Vagina (tissue), 2 donors: ENCODE measurements at regions not wholly inside any gene's neighbourhood (a gene's known extent, or its start where the extent isn't known, plus 50 kb on each side); places are given as distances from the start of the nearest gene placed in this dataset.
"Not testable (repeated sequence)": the region's sequence is repeated elsewhere in the genome, so short reads cannot be mapped to it uniquely, and the experiment has no call there.

Experiments used
- DNase-seq, 2 donors: peaks; one replicate each; pipeline ENCODE4 v3.0.0-alpha.2; 2017; ENCODE audit errors: extremely low spot score in 2 of 2
- H3K27ac ChIP-seq: fragments of 200-600 bp; sonication (generic); one replicate; pipeline ENCODE4 v1.5.1; 2019
- H3K27me3 ChIP-seq: fragments of 200-600 bp; sonication (generic); one replicate; pipeline ENCODE4 v1.5.1; 2019
- H3K36me3 ChIP-seq, 2 donors: fragments of 200-600 bp; sonication (generic); one replicate each; pipeline ENCODE4 v1.5.1; 2017 to 2019
- H3K4me1 ChIP-seq: fragments of 200-600 bp; sonication (generic); one replicate; pipeline ENCODE4 v1.5.1; 2019
- H3K4me3 ChIP-seq, 2 donors: fragments of 200-600 bp; sonication (generic); 1 replicate in 1 of 2; 2 replicates in 1 of 2; pipeline ENCODE4 v1.5.1; 2016 to 2019
- H3K9me3 ChIP-seq: fragments of 200-600 bp; sonication (generic); one replicate; pipeline ENCODE4 v1.5.1; 2019
- CTCF ChIP-seq, 3 experiments: fragments of 450-650 bp in 2 of 3; fragments of 200-600 bp in 1 of 3; sonication (generic) in 1 of 3; IDR thresholded peaks; one replicate each; pipeline ENCODE4 v1.5.1; 2017 to 2019; ENCODE audit warnings: antibody characterized with exemption in 3 of 3, mild to moderate bottlenecking in 2 of 3, moderate library complexity in 2 of 3
- POLR2A ChIP-seq, 2 donors: fragments of 450-650 bp; IDR thresholded peaks; one replicate each; pipeline ENCODE4 v1.6.1; 2017; ENCODE audit warnings: antibody characterized with exemption in 2 of 2, mild to moderate bottlenecking in 2 of 2, moderate library complexity in 2 of 2
- POLR2AphosphoS5 ChIP-seq, 2 donors: sonication (generic); formaldehyde crosslinking; IDR thresholded peaks; one replicate each; pipeline ENCODE4 v1.9.0; 2017; ENCODE audit warnings: antibody characterized with exemption in 2 of 2, mild to moderate bottlenecking in 2 of 2, low read depth in 1 of 2; ENCODE audit not compliant: insufficient read depth in 1 of 2
- intact Hi-C: fragments of 100-400 bp; cut with DNase I; formaldehyde crosslinking; loops from one replicate; pipeline ENCODE4 v1.15.1; 2023

DNA sequence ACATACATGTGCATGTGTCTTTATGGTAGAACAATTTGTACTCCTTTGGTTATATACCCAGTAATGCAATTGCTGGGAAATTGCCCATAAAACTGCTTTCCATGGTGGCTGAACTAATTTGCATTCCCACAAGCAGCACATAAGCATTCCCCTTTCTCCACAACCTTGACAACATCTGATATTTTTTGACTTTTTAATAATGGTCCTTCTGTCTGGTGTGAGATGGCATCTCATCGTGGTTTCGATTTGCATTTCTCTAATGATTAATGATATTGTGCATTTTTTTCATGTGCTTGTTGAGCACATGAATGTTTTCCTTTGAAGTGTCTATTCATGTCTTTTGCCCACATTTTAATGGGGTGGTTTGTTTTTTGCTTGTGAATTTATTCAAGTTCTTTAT, 166.0 kb downstream of the TMEM47 start:
- TF ChIP-seq POLR2A (IDR thresholded peaks at IDR 0.05) = no peak
- no peak for TF ChIP-seq POLR2AphosphoS5 (IDR thresholded peaks at IDR 0.05; ENCODE audit: insufficient read depth in 1 of 2, low read depth in 1 of 2)
- no peak for TF ChIP-seq CTCF (IDR thresholded peaks at IDR 0.05)

GRCh38 chrX:34487364-34487763, 169.7 kb downstream of the TMEM47 start:
- Histone ChIP-seq H3K36me3 (no peaks in the 10 kb centered on the region), H3K27ac (no peak overlapping the region), H3K4me3 (no peak overlapping the region), H3K9me3 (no peaks in the 10 kb centered on the region), H3K4me1 (no peaks in the 10 kb centered on the region), H3K27me3 (no peaks in the 10 kb centered on the region)
- TF ChIP-seq POLR2AphosphoS5 (IDR thresholded peaks at IDR 0.05; ENCODE audit: insufficient read depth in 1 of 2, low read depth in 1 of 2) = no peak
- TF ChIP-seq POLR2A (IDR thresholded peaks at IDR 0.05) = no peak
- TF ChIP-seq CTCF (IDR thresholded peaks at IDR 0.05) = no peak
- intact Hi-C loops = no loop called here
- DNase-seq = no peak

More for the DNA sequence above, 166.0 kb downstream of the TMEM47 start:
- Histone ChIP-seq H3K4me3 (no peak overlapping the region), H3K4me1 (no peaks in the 10 kb centered on the region), H3K27ac (no peak overlapping the region), H3K36me3 (no peaks in the 10 kb centered on the region), H3K27me3 (no peaks in the 10 kb centered on the region), H3K9me3 (no peaks in the 10 kb centered on the region)
- intact Hi-C loops = no loop called here
- no peak for DNase-seq

GRCh38 chrX:34483980-34484379, 173.1 kb downstream of the TMEM47 start:
- TF ChIP-seq CTCF (IDR thresholded peaks at IDR 0.05) (no peak), POLR2AphosphoS5 (IDR thresholded peaks at IDR 0.05; ENCODE audit: insufficient read depth in 1 of 2, low read depth in 1 of 2) (no peak), POLR2A (IDR thresholded peaks at IDR 0.05) (no peak)
- no peak for DNase-seq
- no peaks in the 10 kb centered on the region for H3K9me3 ChIP-seq
- H3K27me3 ChIP-seq = no peaks in the 10 kb centered on the region
- no peaks in the 10 kb centered on the region for H3K36me3 ChIP-seq
- intact Hi-C loops = no loop called here
- H3K4me3 ChIP-seq = no peak overlapping the region
- H3K4me1 ChIP-seq = no peaks in the 10 kb centered on the region
- H3K27ac ChIP-seq = no peak overlapping the region

DNA sequence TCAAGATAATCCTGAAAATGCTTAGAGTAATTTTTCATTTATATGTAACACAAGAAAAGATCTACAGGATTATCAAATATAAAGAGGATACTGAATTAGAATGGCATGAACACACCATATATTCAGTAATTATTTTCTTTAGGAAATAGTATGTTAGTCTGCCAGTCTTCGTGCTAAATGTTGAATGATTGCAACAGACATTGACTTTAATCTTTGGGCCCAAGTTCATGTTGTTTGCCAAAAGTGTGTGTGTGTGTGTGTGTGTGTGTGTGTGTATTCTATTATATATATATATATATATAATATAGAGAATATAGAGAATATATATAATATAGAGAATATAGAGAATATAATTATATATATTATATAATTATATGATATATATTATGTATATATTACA, 186.6 kb downstream of the TMEM47 start:
- H3K4me3 ChIP-seq = no peak overlapping the region
- H3K9me3 ChIP-seq = no peaks in the 10 kb centered on the region
- intact Hi-C loops = no loop called here
- TF ChIP-seq POLR2AphosphoS5 (IDR thresholded peaks at IDR 0.05; ENCODE audit: insufficient read depth in 1 of 2, low read depth in 1 of 2) (no peak), POLR2A (IDR thresholded peaks at IDR 0.05) (no peak), CTCF (IDR thresholded peaks at IDR 0.05) (no peak)
- H3K27ac ChIP-seq = no peak overlapping the region
- H3K4me1 ChIP-seq = no peaks in the 10 kb centered on the region
- H3K36me3 ChIP-seq = no peaks in the 10 kb centered on the region
- no peaks in the 10 kb centered on the region for H3K27me3 ChIP-seq
- no peak for DNase-seq

DNA sequence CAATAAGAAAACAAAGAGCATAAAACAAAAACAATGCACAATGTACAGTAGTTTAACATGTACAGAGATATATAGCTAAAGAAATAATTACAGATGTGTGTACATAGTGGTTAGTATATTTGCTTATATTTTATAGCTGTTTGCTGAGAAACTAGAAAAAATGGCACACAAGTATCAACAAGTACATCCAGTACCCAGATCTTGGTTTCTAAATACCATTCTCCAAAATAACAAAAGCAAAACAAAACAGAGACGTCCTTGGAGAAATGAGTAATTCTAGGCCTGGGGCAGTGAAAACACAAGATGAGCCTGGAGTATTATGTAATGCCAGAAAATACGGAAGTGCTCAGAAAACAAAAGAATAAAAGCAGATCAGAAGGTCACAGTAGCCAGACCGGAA, 189.6 kb downstream of the TMEM47 start:
- intact Hi-C loops = no loop called here
- Histone ChIP-seq H3K4me3 (no peak overlapping the region), H3K27ac (no peak overlapping the region), H3K36me3 (no peaks in the 10 kb centered on the region), H3K9me3 (no peaks in the 10 kb centered on the region), H3K27me3 (no peaks in the 10 kb centered on the region), H3K4me1 (no peaks in the 10 kb centered on the region)
- TF ChIP-seq CTCF (IDR thresholded peaks at IDR 0.05) = no peak
- no peak for TF ChIP-seq POLR2AphosphoS5 (IDR thresholded peaks at IDR 0.05; ENCODE audit: insufficient read depth in 1 of 2, low read depth in 1 of 2)
- TF ChIP-seq POLR2A (IDR thresholded peaks at IDR 0.05) = no peak
- DNase-seq = no peak

DNA sequence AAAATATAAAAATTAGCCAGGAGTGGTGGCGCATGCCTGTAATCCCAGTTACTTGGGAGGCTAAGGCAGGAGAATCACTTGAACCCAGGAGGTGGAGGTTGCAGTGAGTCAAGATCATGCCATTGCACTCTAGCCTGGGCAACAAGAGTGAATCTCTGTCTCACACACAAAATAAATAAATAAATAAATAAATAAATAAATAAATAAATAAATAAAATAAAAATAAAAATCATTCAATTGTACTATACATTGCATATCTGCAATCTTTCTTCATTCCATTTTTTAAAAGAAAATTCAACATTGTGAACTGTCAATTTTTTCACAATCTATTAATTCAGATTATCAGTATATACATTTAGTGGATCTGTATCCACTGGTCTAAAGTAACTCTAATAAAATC, 193.9 kb downstream of the TMEM47 start:
- H3K36me3 ChIP-seq, H3K4me3 ChIP-seq, DNase-seq, H3K27me3 ChIP-seq, H3K9me3 ChIP-seq, intact Hi-C loops, H3K4me1 ChIP-seq, H3K27ac ChIP-seq: not testable (repeated sequence)

GRCh38 chrX:34457850-34458249, 199.2 kb downstream of the TMEM47 start:
- H3K4me3 ChIP-seq, H3K36me3 ChIP-seq, H3K27ac ChIP-seq, H3K9me3 ChIP-seq, H3K27me3 ChIP-seq, DNase-seq, intact Hi-C loops, H3K4me1 ChIP-seq: not testable (repeated sequence)
